Suppressor macrophage treated with lipopolysaccharide for 1 hour (primary cell): ENCODE measurements at regions not wholly inside any gene's neighbourhood (a gene's known extent, or its start where the extent isn't known, plus 50 kb on each side); places are given as distances from the start of the nearest gene placed in this dataset.
"Not testable (repeated sequence)": the region's sequence is repeated elsewhere in the genome, so short reads cannot be mapped to it uniquely, and the experiment has no call there.

Source experiments
- DNase-seq, 3 donors: peaks; one replicate each; pipeline ENCODE4 v3.0.0-alpha.2; 2020 to 2022

DNA sequence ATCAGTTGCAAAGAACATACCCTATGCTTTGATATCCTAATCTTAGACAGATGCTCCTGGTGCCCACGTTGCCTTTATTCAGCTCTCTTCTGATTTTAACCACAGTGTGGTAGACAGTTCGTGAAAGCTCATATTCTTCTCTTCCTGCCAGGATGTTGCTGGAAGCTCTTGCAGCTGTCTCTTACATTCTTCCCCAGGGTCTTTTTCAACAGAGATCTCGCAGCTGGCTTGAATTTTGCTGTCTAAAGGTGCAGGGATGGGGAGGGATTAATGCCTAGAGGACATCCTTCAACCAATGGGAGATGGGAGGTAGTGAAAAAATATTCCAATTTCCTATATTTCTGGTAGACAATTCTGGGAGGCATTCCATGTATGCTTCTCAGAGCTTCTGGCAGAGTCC is 150.0 kb upstream of the APP start:
- no peak for DNase-seq

DNA sequence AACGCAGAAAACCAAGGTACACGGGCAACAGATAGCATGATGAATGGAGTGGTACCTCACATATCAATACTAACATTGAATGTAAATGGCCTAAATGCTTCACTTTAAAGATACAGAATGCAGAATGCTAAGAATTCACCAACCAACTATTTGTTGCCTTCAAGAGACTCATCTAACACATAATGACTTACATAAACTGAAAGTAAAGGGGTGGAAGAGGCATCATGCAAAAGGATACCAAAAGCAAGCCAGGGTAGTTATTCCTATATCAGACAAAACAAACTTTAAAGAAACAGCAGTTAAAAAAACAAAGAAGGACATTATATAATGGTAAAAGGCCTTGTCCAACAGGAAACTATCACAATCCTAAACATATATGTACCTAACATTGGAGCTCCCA is 137.1 kb upstream of the APP start:
- DNase-seq = no peak

GRCh38 chr21:26297851-26298250 is 127.3 kb upstream of the APP start:
- no peak for DNase-seq

- DNase-seq = no peak
Observed at GRCh38 chr21:26293141-26293946, 122.8 kb upstream of the APP start.

- DNase-seq = no peak
Observed at GRCh38 chr21:26288026-26288425, 117.5 kb upstream of the APP start.

- no peak for DNase-seq
Observed at GRCh38 chr21:26284531-26284930, 114.0 kb upstream of the APP start.

DNA sequence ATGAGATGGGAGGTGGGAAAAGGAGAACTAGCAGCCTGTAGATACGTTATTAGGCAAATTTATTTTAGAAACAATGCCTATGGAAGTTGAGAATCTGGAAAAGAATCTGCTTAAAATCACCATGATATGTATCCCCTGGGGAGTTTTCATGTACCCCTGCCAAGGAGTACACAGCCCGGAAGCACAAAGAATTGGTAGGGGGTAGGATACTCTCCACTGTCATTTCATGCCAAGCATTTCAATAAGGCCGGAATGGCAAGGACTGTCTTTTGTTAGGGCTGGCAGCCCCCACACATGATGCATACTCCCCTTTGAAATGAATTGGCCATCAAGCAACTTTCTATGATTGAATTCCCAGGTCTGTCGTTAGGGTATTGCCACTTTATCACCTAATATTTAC is 111.5 kb upstream of the APP start:
- DNase-seq = no peak

DNA sequence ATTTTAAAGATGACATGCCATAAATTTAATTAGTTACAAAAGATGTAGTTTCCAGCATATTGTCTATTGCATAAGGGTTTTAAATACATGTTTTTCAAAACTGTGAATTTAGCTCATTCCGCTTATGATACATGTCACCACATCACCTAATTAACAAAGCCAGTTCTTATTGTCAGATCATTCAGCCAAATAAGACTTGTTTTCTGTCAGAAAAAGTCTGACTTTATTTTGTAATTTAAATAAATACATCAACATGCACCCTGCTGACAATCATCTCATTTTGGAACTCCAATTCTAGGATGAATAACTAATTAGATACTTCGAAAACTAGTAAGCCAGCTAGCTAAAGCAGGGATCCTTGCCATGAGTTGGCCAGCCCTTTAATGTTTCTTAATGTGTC is 110.9 kb upstream of the APP start:
- no peak for DNase-seq

DNA sequence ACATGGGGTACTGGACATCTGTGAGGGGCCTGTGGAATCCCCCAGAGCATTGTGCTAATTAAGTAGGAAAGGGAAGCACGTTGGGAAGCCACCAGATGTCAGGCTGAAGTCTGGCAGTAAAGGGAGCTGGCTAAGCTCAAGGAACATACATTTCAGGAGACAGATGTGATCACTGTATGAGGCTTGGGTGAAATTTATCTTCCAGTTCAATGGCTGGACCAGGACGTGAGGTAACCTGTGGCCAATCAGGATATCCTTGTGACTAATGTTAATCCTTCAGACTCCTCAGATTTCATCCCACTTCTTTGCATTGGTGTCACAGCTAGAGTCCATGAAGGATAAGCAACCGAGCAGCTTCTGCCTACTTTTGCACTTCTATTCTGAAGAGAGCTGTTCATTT is 110.2 kb upstream of the APP start:
- no peak for DNase-seq

- DNase-seq = no peak
Observed at GRCh38 chr21:26280148-26280547, 109.6 kb upstream of the APP start.

GRCh38 chr21:26275801-26276200 is 105.2 kb upstream of the APP start:
- no peak for DNase-seq

- DNase-seq = no peak
Observed at GRCh38 chr21:26273686-26274313, 103.2 kb upstream of the APP start.

DNA sequence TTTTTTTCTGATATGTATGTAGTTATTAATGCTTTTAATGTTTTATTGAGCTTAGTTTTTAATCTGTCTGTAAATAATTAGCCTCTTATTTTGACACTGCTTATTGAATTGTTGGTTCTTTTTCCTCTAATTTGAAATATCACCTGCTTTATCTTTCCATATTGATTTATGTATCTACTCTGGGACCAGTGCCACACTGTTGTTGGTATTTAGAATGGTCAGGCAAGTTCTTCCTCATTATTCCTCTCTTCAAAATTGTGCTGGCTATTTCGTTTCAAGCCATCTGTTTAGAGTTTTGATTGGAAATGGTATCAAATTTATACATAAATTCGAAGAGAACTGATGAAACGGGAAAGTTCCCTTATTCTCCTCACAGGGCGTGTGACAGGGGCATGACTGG is 96.8 kb upstream of the APP start:
- no peak for DNase-seq

GRCh38 chr21:26246073-26246472 is 75.5 kb upstream of the APP start:
- DNase-seq = no peak

DNA sequence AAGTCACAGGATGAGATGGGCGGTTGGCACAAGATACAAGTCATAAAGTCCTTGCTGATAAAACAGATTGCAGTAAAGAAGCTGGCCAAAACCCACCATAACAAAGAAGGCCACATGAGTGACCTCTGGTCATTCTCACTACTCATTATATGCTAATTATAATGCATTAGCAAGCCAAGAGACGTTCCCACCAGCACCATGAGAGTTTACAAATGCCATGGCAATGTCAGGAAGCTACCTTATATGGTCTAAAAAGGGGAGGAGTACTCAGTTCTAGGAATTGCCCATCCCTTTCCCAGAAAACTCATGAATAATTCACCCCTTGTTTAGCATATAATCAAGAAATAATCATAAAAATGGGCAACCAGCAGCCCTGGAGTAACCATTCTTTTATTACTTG is 74.9 kb upstream of the APP start:
- DNase-seq = no peak

DNA sequence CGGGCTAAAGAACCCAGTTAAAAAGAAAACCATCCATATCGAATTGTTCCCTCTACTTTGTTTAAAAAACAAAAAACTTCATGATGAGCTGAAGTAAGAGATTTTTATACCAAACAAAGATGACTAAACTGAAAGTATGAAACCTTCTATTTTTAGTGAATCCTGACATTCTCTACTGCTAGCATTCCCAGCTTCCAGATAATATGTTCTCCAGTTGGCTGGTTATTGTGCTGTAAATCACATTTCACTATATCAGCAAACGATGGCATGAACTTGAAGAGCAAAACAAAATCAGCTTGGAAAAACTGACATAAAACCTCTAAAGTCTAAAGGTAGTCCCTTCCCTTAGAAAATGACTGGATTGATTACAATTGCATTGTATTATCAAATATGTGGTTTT is 68.1 kb upstream of the APP start:
- DNase-seq = no peak

DNA sequence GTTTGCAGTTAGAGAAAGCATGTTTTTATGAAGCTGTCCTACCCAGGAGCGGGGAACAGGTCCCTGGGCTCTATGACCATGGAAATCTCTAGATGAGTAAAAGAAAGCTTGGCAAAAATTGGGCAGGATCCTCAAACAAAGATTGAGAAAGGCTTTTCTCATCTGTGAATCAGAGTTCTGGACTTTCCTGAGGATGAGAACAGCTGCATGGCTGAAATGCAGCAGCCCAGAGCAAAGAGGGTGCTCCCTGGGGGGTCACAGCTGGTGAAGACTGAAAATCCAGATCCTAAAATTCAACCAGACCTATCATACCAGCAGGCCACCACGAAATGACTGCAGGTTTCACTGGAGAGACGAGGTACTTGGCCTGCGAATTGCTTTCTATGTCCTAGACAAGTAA is 65.7 kb upstream of the APP start:
- no peak for DNase-seq

DNA sequence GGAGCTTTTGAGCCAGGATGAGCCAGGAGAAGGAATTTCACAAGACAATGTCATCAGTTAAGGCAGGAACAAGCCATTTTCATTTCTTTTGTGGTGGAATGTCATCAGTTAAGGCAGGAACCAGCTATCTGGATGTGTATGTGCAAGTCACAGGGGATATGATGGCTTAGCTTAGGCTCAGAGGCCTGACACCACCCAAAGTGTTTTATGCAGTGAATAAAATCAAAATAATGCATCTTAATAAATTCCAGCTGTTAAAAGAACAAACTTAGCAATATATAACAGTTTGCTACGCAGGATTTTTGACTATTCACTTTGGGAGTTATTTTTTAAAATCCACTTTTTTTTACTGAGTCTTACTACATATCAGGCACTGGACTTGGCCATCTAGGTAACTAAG is 62.7 kb upstream of the APP start:
- not testable (repeated sequence) for DNase-seq

GRCh38 chr21:26232491-26232890 is 61.9 kb upstream of the APP start:
- DNase-seq = not testable (repeated sequence)

GRCh38 chr21:26227130-26227529 is 56.6 kb upstream of the APP start:
- no peak for DNase-seq

DNA sequence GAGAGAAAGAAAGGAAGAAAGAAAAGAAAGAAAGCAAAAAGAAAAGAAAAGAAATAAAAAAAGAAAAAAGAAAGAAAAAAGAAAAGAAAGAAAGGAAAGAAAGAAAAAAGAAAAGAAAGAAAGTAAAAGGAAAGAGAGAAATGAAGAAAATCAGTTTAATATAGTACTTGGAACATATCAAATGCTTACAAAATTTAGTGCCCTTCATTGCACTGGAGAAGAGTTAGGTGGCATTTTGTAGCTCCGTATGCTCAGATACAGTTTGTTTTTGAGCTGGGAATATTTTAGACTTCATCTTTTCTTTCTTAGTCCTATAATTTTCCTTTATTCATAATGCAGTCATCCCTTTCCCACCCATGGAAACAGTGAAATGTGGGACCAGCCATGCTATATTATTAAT is 56.2 kb upstream of the APP start:
- DNase-seq = no peak

- DNase-seq = no peak
Observed at GRCh38 chr21:26225046-26225445, 54.5 kb upstream of the APP start.

GRCh38 chr21:26224366-26224765 is 53.8 kb upstream of the APP start:
- DNase-seq = no peak
